ENCODE measurements at regions not wholly inside any gene's neighbourhood (a gene's known extent, or its start where the extent isn't known, plus 50 kb on each side); places are given as distances from the start of the nearest gene placed in this dataset.

DNA sequence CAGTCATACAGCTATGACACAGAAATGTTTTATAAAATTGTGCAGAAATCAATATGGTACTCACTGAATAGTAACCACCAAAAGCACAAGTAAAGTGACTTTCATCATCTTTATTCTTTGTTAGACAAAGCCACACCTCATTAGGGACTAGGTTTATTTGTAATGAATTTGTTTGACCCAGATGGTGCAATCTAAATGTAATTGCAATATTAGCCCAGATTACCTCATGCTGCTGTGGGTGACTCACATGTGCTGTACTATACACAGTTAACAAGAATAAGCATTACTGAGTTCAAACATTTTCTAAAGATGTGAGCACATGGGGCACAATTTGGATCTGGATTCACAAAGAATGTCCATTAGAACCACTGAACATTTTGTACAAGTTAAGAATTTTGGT, 759.3 kb upstream of the TYRP1 start (continued):
- TF ChIP-seq ZNF426 (tag by site-specific recombination; IDR thresholded peaks at IDR 0.05) (no peak), SETDB1 (IDR thresholded peaks at IDR 0.05; ENCODE audit: insufficient read length, low read length) (no peak), ZNF19 (tag by site-specific recombination; IDR thresholded peaks at IDR 0.05; ENCODE audit: low read depth) (no peak)

DNA sequence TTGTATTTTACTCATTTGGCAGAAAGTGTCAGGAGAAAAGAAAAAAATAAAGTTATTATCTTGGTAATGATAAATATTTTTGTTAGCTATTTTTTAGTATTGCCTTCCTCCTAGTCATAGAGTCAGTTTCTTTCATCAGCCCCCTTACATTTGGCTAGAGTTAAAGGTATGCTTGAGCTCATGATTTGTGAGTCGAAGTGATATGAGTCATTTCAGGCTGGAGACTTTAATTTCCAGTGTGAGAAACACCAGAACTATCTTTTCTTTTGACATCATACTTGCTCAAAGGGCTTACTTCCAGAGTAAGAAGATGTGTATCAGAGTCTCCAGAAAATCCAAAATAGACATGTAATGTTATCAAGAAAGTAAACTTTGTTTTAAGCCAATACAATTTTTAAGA, 746.7 kb upstream of the TYRP1 start:
- Histone ChIP-seq H3K4me1 (ENCODE audit: control insufficient read depth, insufficient read depth, low read length) (no peaks in the 10 kb centered on the region), H3K4me3 (ENCODE audit: low read depth, low read length) (no peak overlapping the region), H3K27ac (ENCODE audit: extremely low read depth, low read depth, low read length) (no peak overlapping the region), H3K36me3 (ENCODE audit: control insufficient read depth in 2 of 2, insufficient read depth in 1 of 2, low read length in 2 of 2) (no peaks in the 10 kb centered on the region), H3K9me3 (ENCODE audit: control insufficient read depth, insufficient read depth, low read depth, low read length) (no peaks in the 10 kb centered on the region)
- POLR2A ChIA-PET: no interaction called here
- CTCF ChIA-PET: no interaction called here
- TF ChIP-seq ZNF10 (tag by site-specific recombination; IDR thresholded peaks at IDR 0.05) (no peak), ZBTB8A (tag by site-specific recombination; IDR thresholded peaks at IDR 0.05) (no peak), ZNF146 (tag by site-specific recombination; IDR thresholded peaks at IDR 0.05) (no peak), ZNF214 (tag by site-specific recombination; IDR thresholded peaks at IDR 0.05; ENCODE audit: borderline replicate concordance) (no peak), IKZF3 (tag by site-specific recombination; IDR thresholded peaks at IDR 0.05) (no peak), ZSCAN30 (tag by site-specific recombination; IDR thresholded peaks at IDR 0.05) (no peak), SETDB1 (IDR thresholded peaks at IDR 0.05; ENCODE audit: insufficient read length, low read length) (no peak), ZNF16 (tag by site-specific recombination; IDR thresholded peaks at IDR 0.05; ENCODE audit: low read depth) (no peak), ZNF561 (tag by site-specific recombination; IDR thresholded peaks at IDR 0.05; ENCODE audit: borderline replicate concordance) (no peak), ZNF324 (tag by site-specific recombination; IDR thresholded peaks at IDR 0.05) (no peak), ZNF174 (tag by site-specific recombination; IDR thresholded peaks at IDR 0.05) (no peak), HOXA7 (CRISPR knock-in tag; IDR thresholded peaks at IDR 0.05; ENCODE audit: borderline replicate concordance) (no peak), ZNF211 (tag by site-specific recombination; IDR thresholded peaks at IDR 0.05; ENCODE audit: low read depth) (no peak), ZNF112 (tag by site-specific recombination; IDR thresholded peaks at IDR 0.05) (no peak)
- TF ChIP-seq, protein P1, sequence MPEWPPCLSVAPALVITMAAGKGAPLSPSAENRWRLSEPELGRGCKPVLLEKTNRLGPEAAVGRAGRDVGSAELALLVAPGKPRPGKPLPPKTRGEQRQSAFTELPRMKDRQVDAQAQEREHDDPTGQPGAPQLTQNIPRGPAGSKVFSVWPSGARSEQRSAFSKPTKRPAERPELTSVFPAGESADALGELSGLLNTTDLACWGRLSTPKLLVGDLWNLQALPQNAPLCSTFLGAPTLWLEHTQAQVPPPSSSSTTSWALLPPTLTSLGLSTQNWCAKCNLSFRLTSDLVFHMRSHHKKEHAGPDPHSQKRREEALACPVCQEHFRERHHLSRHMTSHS (tag by site-specific recombination; IDR thresholded peaks at IDR 0.05): no peak
- TF ChIP-seq, protein P2, sequence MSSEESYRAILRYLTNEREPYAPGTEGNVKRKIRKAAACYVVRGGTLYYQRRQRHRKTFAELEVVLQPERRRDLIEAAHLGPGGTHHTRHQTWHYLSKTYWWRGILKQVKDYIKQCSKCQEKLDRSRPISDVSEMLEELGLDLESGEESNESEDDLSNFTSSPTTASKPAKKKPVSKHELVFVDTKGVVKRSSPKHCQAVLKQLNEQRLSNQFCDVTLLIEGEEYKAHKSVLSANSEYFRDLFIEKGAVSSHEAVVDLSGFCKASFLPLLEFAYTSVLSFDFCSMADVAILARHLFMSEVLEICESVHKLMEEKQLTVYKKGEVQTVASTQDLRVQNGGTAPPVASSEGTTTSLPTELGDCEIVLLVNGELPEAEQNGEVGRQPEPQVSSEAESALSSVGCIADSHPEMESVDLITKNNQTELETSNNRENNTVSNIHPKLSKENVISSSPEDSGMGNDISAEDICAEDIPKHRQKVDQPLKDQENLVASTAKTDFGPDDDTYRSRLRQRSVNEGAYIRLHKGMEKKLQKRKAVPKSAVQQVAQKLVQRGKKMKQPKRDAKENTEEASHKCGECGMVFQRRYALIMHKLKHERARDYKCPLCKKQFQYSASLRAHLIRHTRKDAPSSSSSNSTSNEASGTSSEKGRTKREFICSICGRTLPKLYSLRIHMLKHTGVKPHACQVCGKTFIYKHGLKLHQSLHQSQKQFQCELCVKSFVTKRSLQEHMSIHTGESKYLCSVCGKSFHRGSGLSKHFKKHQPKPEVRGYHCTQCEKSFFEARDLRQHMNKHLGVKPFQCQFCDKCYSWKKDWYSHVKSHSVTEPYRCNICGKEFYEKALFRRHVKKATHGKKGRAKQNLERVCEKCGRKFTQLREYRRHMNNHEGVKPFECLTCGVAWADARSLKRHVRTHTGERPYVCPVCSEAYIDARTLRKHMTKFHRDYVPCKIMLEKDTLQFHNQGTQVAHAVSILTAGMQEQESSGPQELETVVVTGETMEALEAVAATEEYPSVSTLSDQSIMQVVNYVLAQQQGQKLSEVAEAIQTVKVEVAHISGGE (tag by site-specific recombination; conservative IDR thresholded peaks at IDR 0.05; ENCODE audit: low read depth): no peak
- TF ChIP-seq, protein P3, sequence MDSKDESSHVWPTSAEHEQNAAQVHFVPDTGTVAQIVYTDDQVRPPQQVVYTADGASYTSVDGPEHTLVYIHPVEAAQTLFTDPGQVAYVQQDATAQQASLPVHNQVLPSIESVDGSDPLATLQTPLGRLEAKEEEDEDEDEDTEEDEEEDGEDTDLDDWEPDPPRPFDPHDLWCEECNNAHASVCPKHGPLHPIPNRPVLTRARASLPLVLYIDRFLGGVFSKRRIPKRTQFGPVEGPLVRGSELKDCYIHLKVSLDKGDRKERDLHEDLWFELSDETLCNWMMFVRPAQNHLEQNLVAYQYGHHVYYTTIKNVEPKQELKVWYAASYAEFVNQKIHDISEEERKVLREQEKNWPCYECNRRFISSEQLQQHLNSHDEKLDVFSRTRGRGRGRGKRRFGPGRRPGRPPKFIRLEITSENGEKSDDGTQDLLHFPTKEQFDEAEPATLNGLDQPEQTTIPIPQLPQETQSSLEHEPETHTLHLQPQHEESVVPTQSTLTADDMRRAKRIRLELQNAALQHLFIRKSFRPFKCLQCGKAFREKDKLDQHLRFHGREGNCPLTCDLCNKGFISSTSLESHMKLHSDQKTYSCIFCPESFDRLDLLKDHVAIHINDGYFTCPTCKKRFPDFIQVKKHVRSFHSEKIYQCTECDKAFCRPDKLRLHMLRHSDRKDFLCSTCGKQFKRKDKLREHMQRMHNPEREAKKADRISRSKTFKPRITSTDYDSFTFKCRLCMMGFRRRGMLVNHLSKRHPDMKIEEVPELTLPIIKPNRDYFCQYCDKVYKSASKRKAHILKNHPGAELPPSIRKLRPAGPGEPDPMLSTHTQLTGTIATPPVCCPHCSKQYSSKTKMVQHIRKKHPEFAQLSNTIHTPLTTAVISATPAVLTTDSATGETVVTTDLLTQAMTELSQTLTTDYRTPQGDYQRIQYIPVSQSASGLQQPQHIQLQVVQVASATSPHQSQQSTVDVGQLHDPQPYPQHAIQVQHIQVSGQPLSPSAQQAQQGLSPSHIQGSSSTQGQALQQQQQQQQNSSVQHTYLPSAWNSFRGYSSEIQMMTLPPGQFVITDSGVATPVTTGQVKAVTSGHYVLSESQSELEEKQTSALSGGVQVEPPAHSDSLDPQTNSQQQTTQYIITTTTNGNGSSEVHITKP (tag by site-specific recombination; IDR thresholded peaks at IDR 0.05): no peak

Measured in HEK293 (cell line).